ENCODE measurements at regions not wholly inside any gene's neighbourhood (a gene's known extent, or its start where the extent isn't known, plus 50 kb on each side); places are given as distances from the start of the nearest gene placed in this dataset.

- DNase-seq = no peak
Observed at GRCh38 chr11:95577716-95578460, 211.7 kb downstream of the FAM76B start.

DNA sequence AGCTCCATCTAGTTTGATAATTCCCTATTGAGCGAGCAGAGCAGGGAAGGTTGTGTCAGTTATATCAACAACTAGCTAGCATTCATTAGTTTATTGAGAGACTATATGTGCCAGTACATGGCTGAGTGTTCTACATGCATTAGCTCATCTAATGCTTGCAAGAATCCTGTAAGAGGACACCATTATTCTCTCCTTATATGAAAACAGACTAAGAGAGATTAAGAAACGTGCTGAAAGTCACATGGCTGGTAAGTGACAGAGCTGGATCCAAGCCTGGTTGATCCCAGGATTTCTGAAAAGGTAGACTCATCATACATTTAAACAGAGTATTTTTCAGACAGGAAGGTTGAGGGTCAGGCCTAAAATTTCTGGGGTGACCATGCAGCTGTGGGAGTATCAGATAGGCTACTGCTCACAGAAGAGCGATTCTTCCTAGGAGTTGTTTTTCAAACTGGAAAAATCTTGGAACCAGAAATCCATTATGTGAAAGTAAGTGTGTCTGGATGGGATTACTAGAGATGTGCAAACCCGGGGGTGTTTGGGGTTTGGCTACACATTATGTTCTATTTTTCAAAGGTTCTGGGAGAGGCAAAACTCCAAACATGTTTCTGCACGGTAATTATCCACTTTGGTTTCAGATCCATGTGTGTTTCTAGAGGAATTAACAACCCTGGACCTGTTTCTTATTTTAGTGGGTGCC is 213.3 kb downstream of the FAM76B start:
- no peak for DNase-seq

- no peak for DNase-seq
Observed at GRCh38 chr11:95575517-95575916, 214.1 kb downstream of the FAM76B start.

GRCh38 chr11:95571718-95572260 is 217.8 kb downstream of the FAM76B start:
- no peak for DNase-seq

DNA sequence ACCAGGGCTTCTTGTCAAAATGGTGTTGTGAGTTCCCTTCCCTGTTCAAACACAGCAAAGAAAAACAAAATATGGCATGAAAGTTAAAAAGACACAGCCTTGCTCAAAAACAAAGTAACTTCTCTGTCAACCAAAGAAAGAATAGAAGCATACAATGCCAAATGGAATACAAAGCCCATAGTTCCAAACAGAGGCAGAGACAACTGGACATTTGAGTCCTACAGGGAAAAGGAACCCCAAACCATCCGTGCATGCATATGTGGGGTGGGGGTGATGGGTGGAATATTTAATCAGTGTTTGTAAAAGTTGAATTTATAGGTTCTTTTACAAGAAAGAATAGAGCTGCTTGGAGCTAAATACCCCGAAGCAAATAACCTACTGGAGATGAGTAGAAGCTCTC is 218.7 kb downstream of the FAM76B start:
- no peak for DNase-seq

- no peak for DNase-seq
Observed at GRCh38 chr11:95569207-95569606, 220.4 kb downstream of the FAM76B start.

DNA sequence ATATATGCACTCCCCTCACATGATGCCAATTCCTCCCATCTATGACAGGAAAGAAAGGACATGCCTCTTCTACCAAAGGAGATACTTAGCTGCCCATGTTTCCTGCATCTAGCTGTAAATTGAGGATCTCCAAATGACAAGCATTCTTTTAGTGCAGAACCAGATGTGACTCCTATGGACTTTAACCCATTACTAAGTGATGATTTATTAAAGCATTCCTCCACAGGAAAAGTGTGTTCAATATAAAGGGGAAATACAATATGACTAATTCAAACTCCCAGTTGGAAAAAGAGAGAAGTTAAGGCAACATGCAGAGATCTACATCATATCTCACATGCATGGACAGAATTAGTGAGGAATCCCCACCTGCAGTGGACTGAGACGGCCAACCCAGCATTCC is 221.3 kb downstream of the FAM76B start:
- DNase-seq = no peak

DNA sequence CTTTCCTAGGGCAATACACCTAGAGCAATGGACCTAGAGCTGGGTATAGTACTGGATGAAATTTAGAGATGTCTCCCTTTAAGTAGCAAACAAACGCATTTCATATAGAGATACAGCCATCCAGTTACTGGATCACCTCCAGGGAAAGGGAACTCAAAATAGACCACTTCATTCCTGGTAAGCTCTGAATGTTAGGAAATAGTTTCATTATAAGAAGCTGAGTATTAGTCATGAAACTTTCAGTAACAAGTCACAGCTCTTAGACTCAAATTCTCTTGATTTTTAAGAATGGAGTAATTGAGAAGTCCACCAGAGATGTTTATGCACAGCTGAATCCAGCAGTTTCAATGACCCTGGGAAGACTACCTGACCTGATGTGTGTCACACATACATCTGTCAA is 221.9 kb downstream of the FAM76B start:
- DNase-seq = no peak

GRCh38 chr11:95566211-95566610 is 223.4 kb downstream of the FAM76B start:
- DNase-seq = no peak

- no peak for DNase-seq
Observed at GRCh38 chr11:95565724-95566141, 223.8 kb downstream of the FAM76B start.

GRCh38 chr11:95563859-95564258 is 225.7 kb downstream of the FAM76B start:
- DNase-seq = no peak

GRCh38 chr11:95563173-95563572 is 226.4 kb downstream of the FAM76B start:
- DNase-seq = no peak

GRCh38 chr11:95562196-95562921 is 227.2 kb downstream of the FAM76B start:
- no peak for DNase-seq

DNA sequence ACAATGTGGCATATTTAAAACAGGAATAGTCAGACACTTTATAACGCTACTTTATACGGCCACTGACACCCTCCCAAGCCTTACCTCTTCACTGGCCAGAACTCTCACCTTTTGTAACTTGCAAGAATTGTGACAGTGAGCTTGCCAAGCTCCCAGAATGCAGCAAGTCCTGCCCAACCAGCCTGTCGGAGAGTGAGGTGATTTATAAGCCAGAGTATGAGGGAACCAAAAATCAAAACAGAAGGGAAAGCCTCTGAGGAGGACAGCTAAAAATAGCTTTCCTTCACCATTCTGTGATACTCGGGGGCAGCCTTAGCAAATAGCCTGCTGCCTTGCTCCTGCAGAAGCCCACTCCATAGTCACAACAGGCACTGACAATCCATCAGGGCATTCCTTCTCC is 229.7 kb downstream of the FAM76B start:
- DNase-seq = no peak

DNA sequence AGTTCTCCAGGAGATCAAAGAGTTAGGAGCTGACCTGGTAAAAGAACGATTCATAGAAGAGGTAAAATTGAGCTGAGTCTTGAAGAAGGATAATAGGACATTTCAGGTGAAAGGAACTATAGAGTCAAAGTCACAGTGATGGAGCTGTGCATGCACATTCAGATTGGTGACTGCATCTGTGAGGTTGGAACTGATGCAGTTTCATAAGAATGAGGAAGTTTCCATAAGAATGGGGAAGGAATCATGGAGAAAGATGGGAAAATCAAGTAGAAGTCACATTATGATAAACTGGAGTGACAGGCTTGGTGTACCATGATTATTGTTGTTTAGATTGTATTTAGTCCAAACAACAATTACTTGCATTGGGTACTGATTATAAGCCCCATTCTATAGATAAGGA is 232.2 kb downstream of the FAM76B start:
- no peak for DNase-seq

GRCh38 chr11:95556342-95557163 is 233.0 kb downstream of the FAM76B start:
- no peak for DNase-seq

- no peak for DNase-seq
Observed at GRCh38 chr11:95556011-95556341, 233.6 kb downstream of the FAM76B start.

GRCh38 chr11:95554911-95555310 is 234.7 kb downstream of the FAM76B start:
- DNase-seq = no peak

DNA sequence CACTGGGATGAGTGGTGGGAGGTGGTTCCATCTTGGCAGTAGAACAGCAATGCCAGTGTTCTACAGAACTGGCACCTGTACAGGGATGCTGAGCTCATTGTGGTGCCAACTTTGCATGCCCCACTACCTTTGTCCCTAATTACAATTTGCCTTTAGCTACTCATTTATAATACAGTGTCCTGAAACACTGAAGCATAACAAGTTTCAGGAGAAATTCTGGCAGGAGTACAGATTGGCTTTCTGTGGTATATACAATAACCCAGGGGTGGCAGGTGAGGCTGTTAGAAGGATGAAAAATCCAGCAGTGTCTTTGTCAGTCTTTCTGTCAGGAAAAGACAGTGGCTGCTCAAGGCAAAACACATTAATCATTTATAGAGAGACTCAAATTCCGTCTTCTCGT is 240.3 kb downstream of the FAM76B start:
- no peak for DNase-seq

DNA sequence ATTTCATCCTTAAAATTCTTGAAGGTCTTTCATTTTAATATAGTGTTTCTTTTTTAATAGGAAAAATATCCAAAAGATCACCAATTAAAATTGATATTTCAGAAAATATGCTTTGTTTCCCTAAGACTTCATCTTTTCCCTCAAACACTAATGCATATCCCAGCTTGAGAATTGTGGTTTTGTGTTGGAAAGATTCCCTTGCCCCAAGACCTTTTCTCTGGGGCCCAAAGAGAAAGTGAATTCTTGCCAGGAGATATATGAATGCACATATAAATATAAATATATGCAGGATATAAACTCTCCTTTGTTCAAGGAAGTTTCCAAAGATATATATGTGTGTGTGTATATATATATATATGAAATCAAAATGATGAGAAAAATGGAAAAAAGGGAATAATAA is 241.2 kb downstream of the FAM76B start:
- no peak for DNase-seq

- no peak for DNase-seq
Observed at GRCh38 chr11:95547976-95548375, 241.6 kb downstream of the FAM76B start.

GRCh38 chr11:95547186-95547585 is 242.4 kb downstream of the FAM76B start:
- DNase-seq = no peak
